ENCODE measurements at regions not wholly inside any gene's neighbourhood (a gene's known extent, or its start where the extent isn't known, plus 50 kb on each side); places are given as distances from the start of the nearest gene placed in this dataset.
"Not testable (repeated sequence)": the region's sequence is repeated elsewhere in the genome, so short reads cannot be mapped to it uniquely, and the experiment has no call there.

- Histone ChIP-seq H3K9ac (ENCODE audit: low read depth in 1 of 2, low read length in 2 of 2) (no peak overlapping the region), H3K4me1 (ENCODE audit: control insufficient read depth in 1 of 2, insufficient read depth in 2 of 2, low read length in 2 of 2) (no peaks in the 10 kb centered on the region), H3K27me3 (ENCODE audit: control insufficient read depth in 1 of 2, insufficient read depth in 2 of 2, low read length in 2 of 2) (no peaks in the 10 kb centered on the region), H3K27ac (ENCODE audit: low read depth, low read length) (no peak overlapping the region), H3K4me3 (ENCODE audit: low read depth in 1 of 2, low read length in 2 of 2) (no peak overlapping the region), H3K9me3 (ENCODE audit: control insufficient read depth in 1 of 2, low read length in 2 of 2) (no peaks in the 10 kb centered on the region), H3K36me3 (ENCODE audit: control insufficient read depth in 1 of 2, insufficient read depth in 2 of 2, low read length in 2 of 2) (no peaks in the 10 kb centered on the region)
Measured at GRCh38 chr4:138630666-138631065, 384.9 kb upstream of the NOCT start.

- no peaks in the 10 kb centered on the region for H3K4me1 ChIP-seq (ENCODE audit: control insufficient read depth in 1 of 2, insufficient read depth in 2 of 2, low read length in 2 of 2)
- no peak overlapping the region for H3K9ac ChIP-seq (ENCODE audit: low read depth in 1 of 2, low read length in 2 of 2)
- no peaks in the 10 kb centered on the region for H3K27me3 ChIP-seq (ENCODE audit: control insufficient read depth in 1 of 2, insufficient read depth in 2 of 2, low read length in 2 of 2)
- H3K36me3 ChIP-seq (ENCODE audit: control insufficient read depth in 1 of 2, insufficient read depth in 2 of 2, low read length in 2 of 2), result no peaks in the 10 kb centered on the region
- no peak overlapping the region for H3K4me3 ChIP-seq (ENCODE audit: low read depth in 1 of 2, low read length in 2 of 2)
- H3K9me3 ChIP-seq (ENCODE audit: control insufficient read depth in 1 of 2, low read length in 2 of 2), result no peaks in the 10 kb centered on the region
- no peak overlapping the region for H3K27ac ChIP-seq (ENCODE audit: low read depth, low read length)
Measured at GRCh38 chr4:138629669-138630068, 385.9 kb upstream of the NOCT start.

GRCh38 chr4:138627096-138627495 is 384.9 kb upstream of the SLC7A11 start:
- Histone ChIP-seq H3K36me3 (ENCODE audit: control insufficient read depth in 1 of 2, insufficient read depth in 2 of 2, low read length in 2 of 2) (no peaks in the 10 kb centered on the region), H3K27me3 (ENCODE audit: control insufficient read depth in 1 of 2, insufficient read depth in 2 of 2, low read length in 2 of 2) (no peaks in the 10 kb centered on the region), H3K9me3 (ENCODE audit: control insufficient read depth in 1 of 2, low read length in 2 of 2) (no peaks in the 10 kb centered on the region), H3K4me1 (ENCODE audit: control insufficient read depth in 1 of 2, insufficient read depth in 2 of 2, low read length in 2 of 2) (no peaks in the 10 kb centered on the region), H3K9ac (ENCODE audit: low read depth in 1 of 2, low read length in 2 of 2) (no peak overlapping the region), H3K4me3 (ENCODE audit: low read depth in 1 of 2, low read length in 2 of 2) (no peak overlapping the region), H3K27ac (ENCODE audit: low read depth, low read length) (no peak overlapping the region)

GRCh38 chr4:138622362-138622761 is 380.2 kb upstream of the SLC7A11 start:
- H3K9me3 ChIP-seq (ENCODE audit: control insufficient read depth in 1 of 2, low read length in 2 of 2), result not testable (repeated sequence)

GRCh38 chr4:138616775-138617174 is 374.6 kb upstream of the SLC7A11 start:
- no peak overlapping the region for H3K9ac ChIP-seq (ENCODE audit: low read depth in 1 of 2, low read length in 2 of 2)
- H3K4me1 ChIP-seq (ENCODE audit: control insufficient read depth in 1 of 2, insufficient read depth in 2 of 2, low read length in 2 of 2), result no peaks in the 10 kb centered on the region
- H3K27ac ChIP-seq (ENCODE audit: low read depth, low read length), result no peak overlapping the region

More at GRCh38 chr4:138622362-138622761, 380.2 kb upstream of the SLC7A11 start:
- not testable (repeated sequence) for H3K9ac ChIP-seq (ENCODE audit: low read depth in 1 of 2, low read length in 2 of 2); H3K4me1 ChIP-seq (ENCODE audit: control insufficient read depth in 1 of 2, insufficient read depth in 2 of 2, low read length in 2 of 2); H3K36me3 ChIP-seq (ENCODE audit: control insufficient read depth in 1 of 2, insufficient read depth in 2 of 2, low read length in 2 of 2); H3K27me3 ChIP-seq (ENCODE audit: control insufficient read depth in 1 of 2, insufficient read depth in 2 of 2, low read length in 2 of 2); H3K4me3 ChIP-seq (ENCODE audit: low read depth in 1 of 2, low read length in 2 of 2); H3K27ac ChIP-seq (ENCODE audit: low read depth, low read length)

GRCh38 chr4:138614398-138615142 is 372.4 kb upstream of the SLC7A11 start:
- Histone ChIP-seq H3K36me3 (ENCODE audit: control insufficient read depth in 1 of 2, insufficient read depth in 2 of 2, low read length in 2 of 2) (no peaks in the 10 kb centered on the region), H3K4me3 (ENCODE audit: low read depth in 1 of 2, low read length in 2 of 2) (no peak overlapping the region), H3K4me1 (ENCODE audit: control insufficient read depth in 1 of 2, insufficient read depth in 2 of 2, low read length in 2 of 2) (no peaks in the 10 kb centered on the region), H3K27ac (ENCODE audit: low read depth, low read length) (no peak overlapping the region), H3K27me3 (ENCODE audit: control insufficient read depth in 1 of 2, insufficient read depth in 2 of 2, low read length in 2 of 2) (no peaks in the 10 kb centered on the region), H3K9me3 (ENCODE audit: control insufficient read depth in 1 of 2, low read length in 2 of 2) (peaks cover 0 to 6% of the 10 kb centered on the region in 2 donors), H3K9ac (ENCODE audit: low read depth in 1 of 2, low read length in 2 of 2) (no peak overlapping the region)

More at GRCh38 chr4:138616775-138617174, 374.6 kb upstream of the SLC7A11 start:
- Histone ChIP-seq H3K9me3 (ENCODE audit: control insufficient read depth in 1 of 2, low read length in 2 of 2) (peaks cover 0 to 6% of the 10 kb centered on the region in 2 donors), H3K36me3 (ENCODE audit: control insufficient read depth in 1 of 2, insufficient read depth in 2 of 2, low read length in 2 of 2) (no peaks in the 10 kb centered on the region), H3K4me3 (ENCODE audit: low read depth in 1 of 2, low read length in 2 of 2) (no peak overlapping the region), H3K27me3 (ENCODE audit: control insufficient read depth in 1 of 2, insufficient read depth in 2 of 2, low read length in 2 of 2) (no peaks in the 10 kb centered on the region)

GRCh38 chr4:138612428-138612827 is 370.3 kb upstream of the SLC7A11 start:
- no peaks in the 10 kb centered on the region for H3K4me1 ChIP-seq (ENCODE audit: control insufficient read depth in 1 of 2, insufficient read depth in 2 of 2, low read length in 2 of 2)
- no peak overlapping the region for H3K27ac ChIP-seq (ENCODE audit: low read depth, low read length)
- H3K9ac ChIP-seq (ENCODE audit: low read depth in 1 of 2, low read length in 2 of 2), result no peak overlapping the region
- no peaks in the 10 kb centered on the region for H3K36me3 ChIP-seq (ENCODE audit: control insufficient read depth in 1 of 2, insufficient read depth in 2 of 2, low read length in 2 of 2)
- no peaks in the 10 kb centered on the region for H3K27me3 ChIP-seq (ENCODE audit: control insufficient read depth in 1 of 2, insufficient read depth in 2 of 2, low read length in 2 of 2)
- H3K9me3 ChIP-seq (ENCODE audit: control insufficient read depth in 1 of 2, low read length in 2 of 2), result peaks cover 0 to 2% of the 10 kb centered on the region in 2 donors
- no peak overlapping the region for H3K4me3 ChIP-seq (ENCODE audit: low read depth in 1 of 2, low read length in 2 of 2)

- Histone ChIP-seq H3K36me3 (ENCODE audit: control insufficient read depth in 1 of 2, insufficient read depth in 2 of 2, low read length in 2 of 2) (no peaks in the 10 kb centered on the region), H3K9me3 (ENCODE audit: control insufficient read depth in 1 of 2, low read length in 2 of 2) (peaks cover 0 to 2% of the 10 kb centered on the region in 2 donors), H3K4me1 (ENCODE audit: control insufficient read depth in 1 of 2, insufficient read depth in 2 of 2, low read length in 2 of 2) (no peaks in the 10 kb centered on the region), H3K27ac (ENCODE audit: low read depth, low read length) (no peak overlapping the region), H3K4me3 (ENCODE audit: low read depth in 1 of 2, low read length in 2 of 2) (no peak overlapping the region), H3K27me3 (ENCODE audit: control insufficient read depth in 1 of 2, insufficient read depth in 2 of 2, low read length in 2 of 2) (no peaks in the 10 kb centered on the region), H3K9ac (ENCODE audit: low read depth in 1 of 2, low read length in 2 of 2) (no peak overlapping the region)
Measured at GRCh38 chr4:138611721-138612120, 369.6 kb upstream of the SLC7A11 start.

GRCh38 chr4:138611017-138611416 is 368.9 kb upstream of the SLC7A11 start:
- H3K27me3 ChIP-seq (ENCODE audit: control insufficient read depth in 1 of 2, insufficient read depth in 2 of 2, low read length in 2 of 2), result no peaks in the 10 kb centered on the region
- no peaks in the 10 kb centered on the region for H3K36me3 ChIP-seq (ENCODE audit: control insufficient read depth in 1 of 2, insufficient read depth in 2 of 2, low read length in 2 of 2)

GRCh38 chr4:138609943-138610350 is 367.8 kb upstream of the SLC7A11 start:
- H3K4me1 ChIP-seq (ENCODE audit: control insufficient read depth in 1 of 2, insufficient read depth in 2 of 2, low read length in 2 of 2), result no peaks in the 10 kb centered on the region
- no peak overlapping the region for H3K27ac ChIP-seq (ENCODE audit: low read depth, low read length)
- no peak overlapping the region for H3K9ac ChIP-seq (ENCODE audit: low read depth in 1 of 2, low read length in 2 of 2)
- H3K9me3 ChIP-seq (ENCODE audit: control insufficient read depth in 1 of 2, low read length in 2 of 2), result no peaks in the 10 kb centered on the region
- no peak overlapping the region for H3K4me3 ChIP-seq (ENCODE audit: low read depth in 1 of 2, low read length in 2 of 2)
- H3K27me3 ChIP-seq (ENCODE audit: control insufficient read depth in 1 of 2, insufficient read depth in 2 of 2, low read length in 2 of 2), result no peaks in the 10 kb centered on the region
- no peaks in the 10 kb centered on the region for H3K36me3 ChIP-seq (ENCODE audit: control insufficient read depth in 1 of 2, insufficient read depth in 2 of 2, low read length in 2 of 2)

More at GRCh38 chr4:138611017-138611416, 368.9 kb upstream of the SLC7A11 start:
- H3K9me3 ChIP-seq (ENCODE audit: control insufficient read depth in 1 of 2, low read length in 2 of 2), result peaks cover 0 to 2% of the 10 kb centered on the region in 2 donors
- no peak overlapping the region for H3K4me3 ChIP-seq (ENCODE audit: low read depth in 1 of 2, low read length in 2 of 2)
- no peak overlapping the region for H3K9ac ChIP-seq (ENCODE audit: low read depth in 1 of 2, low read length in 2 of 2)
- no peaks in the 10 kb centered on the region for H3K4me1 ChIP-seq (ENCODE audit: control insufficient read depth in 1 of 2, insufficient read depth in 2 of 2, low read length in 2 of 2)
- H3K27ac ChIP-seq (ENCODE audit: low read depth, low read length), result no peak overlapping the region

All from duodenal mucosa (tissue), 2 donors.